ENCODE measurements at regions not wholly inside any gene's neighbourhood (a gene's known extent, or its start where the extent isn't known, plus 50 kb on each side); places are given as distances from the start of the nearest gene placed in this dataset.

- TF ChIP-seq TAF1 (IDR thresholded peaks at IDR 0.05; ENCODE audit: borderline replicate concordance, low read depth, low read length) (no peak), POLR2A (IDR thresholded peaks at IDR 0.05; ENCODE audit: low read depth, low read length) (no peak)
Observed at GRCh38 chr4:32601848-32602247, 1881.7 kb downstream of the PCDH7 start.
